ENCODE measurements at regions not wholly inside any gene's neighbourhood (a gene's known extent, or its start where the extent isn't known, plus 50 kb on each side); places are given as distances from the start of the nearest gene placed in this dataset.
"Not testable (repeated sequence)": the region's sequence is repeated elsewhere in the genome, so short reads cannot be mapped to it uniquely, and the experiment has no call there.

- no peak for DNase-seq
Measured at GRCh38 chr4:131159261-131159660, 1989.8 kb upstream of the PCDH10 start.

DNA sequence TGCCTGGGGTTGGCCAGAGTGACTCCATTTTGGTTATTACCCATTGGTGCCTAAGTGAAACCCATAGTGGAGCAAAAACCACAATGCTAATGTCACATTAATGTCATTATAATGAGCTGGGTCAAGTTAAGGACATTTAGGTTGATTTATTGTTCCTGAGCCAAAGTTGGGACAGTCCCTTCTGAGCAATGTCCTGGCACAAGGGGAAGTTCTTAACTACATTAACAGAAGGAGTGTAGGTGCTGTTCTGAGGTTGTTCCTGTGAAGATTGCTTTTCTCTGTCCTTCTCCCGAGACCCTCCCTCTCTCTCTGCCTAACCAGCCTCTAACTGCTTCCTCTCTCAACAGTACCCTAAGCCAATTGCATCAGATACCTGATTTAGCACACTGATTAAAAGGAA is 1956.8 kb upstream of the PCDH10 start:
- no peak for DNase-seq

- DNase-seq, result no peak
Measured at GRCh38 chr4:131207589-131207988, 1941.5 kb upstream of the PCDH10 start.

GRCh38 chr4:131248314-131248713 is 1900.8 kb upstream of the PCDH10 start:
- DNase-seq, result no peak

GRCh38 chr4:131251321-131251720 is 1897.8 kb upstream of the PCDH10 start:
- DNase-seq, result no peak

DNA sequence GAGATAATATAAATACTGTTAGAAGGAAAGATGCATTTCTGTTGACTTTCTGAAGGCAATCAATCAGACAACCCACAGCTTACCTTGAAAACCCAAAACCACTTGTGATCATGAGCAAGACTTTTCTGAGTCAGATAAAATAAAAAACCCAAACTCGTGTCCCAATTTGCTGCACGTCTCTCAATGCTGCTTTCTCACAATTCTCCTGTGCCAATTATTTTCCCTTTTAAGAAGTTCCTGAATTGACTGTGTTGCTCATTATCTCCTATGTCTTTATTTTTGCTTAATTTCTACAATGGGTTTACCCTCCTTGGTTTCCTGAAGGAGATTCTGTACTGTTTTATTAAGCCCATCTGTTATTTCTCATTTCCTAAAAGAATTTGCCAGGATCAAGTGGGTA is 1891.9 kb upstream of the PCDH10 start:
- no peak for DNase-seq

- DNase-seq, result no peak
Measured at GRCh38 chr4:131258361-131258760, 1890.7 kb upstream of the PCDH10 start.

DNA sequence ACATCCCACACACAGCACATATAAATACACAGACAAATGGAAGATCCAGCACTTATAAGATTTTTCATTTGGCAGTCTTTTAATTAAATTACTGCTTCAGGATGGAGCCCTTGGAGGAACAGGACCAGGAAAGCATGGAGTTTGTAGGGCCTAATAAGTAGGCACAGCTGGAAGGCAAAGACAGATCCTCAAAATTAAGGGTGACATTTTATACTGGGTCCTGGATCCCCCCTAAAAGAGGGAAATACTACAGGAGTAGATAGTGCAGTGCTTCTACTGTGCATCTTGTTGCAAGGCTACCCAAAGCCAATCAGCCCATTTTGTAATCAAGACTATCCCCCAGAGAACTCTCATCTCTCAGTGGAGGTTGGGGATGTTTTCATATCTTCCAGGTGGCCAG is 1860.7 kb upstream of the PCDH10 start:
- DNase-seq, result no peak

- DNase-seq, result no peak
Measured at GRCh38 chr4:131296192-131296591, 1852.9 kb upstream of the PCDH10 start.

- DNase-seq, result no peak
Measured at GRCh38 chr4:131302108-131302507, 1847.0 kb upstream of the PCDH10 start.

DNA sequence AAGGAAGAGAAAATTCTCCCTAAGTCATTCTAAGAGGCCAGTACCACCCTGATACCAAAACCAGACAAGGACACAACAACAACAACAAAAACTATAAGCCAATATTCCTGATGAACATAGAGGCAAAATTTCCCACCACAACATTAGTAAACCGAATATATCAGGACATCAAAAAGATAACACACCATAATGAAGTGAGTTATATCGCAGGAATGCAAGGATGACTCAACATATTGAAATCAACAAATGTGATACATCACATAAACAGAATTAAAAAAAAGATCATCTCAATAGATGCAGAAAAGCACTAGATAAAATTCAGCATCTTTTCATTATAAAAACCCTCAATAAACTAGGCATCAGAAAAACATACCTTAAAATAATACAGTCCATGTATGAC is 1844.4 kb upstream of the PCDH10 start:
- DNase-seq, result no peak

DNA sequence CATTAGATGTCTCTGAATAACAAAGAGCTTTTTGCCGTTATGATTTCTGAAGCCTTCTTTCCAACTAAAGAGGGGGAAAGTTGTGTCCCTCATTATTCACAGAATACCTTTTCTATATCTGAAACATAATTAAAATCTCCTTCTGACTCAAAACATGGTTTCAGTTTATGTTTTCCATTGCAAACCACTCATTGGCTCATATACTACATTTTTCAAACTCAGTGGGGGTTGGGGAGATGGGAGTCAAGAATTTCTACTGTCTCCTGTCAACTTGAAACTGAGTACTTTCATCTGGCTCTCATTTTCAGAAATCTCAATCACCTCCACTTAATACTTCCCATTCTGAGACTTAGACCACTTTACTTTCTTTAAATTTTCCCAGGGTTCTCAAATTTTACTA is 1839.5 kb upstream of the PCDH10 start:
- DNase-seq, result no peak

DNA sequence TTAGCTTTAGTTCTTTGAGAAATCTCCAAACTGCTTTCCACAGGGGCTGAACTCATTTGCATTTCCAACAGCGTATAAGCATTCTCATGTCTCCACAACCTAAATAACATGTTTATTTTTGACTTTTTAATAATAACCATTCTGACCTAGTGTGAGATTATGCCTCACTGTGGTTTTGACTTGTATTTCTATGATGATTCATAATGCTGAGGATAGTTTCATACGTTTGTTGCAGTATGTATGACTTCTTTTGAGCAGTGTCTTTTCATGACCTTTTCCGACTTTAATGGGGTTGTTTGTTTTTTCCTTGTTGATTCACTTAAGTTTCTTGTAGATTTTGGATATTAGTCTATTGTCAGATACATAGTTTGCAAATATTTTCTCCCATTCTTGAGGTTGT is 1833.0 kb upstream of the PCDH10 start:
- DNase-seq, result no peak

DNA sequence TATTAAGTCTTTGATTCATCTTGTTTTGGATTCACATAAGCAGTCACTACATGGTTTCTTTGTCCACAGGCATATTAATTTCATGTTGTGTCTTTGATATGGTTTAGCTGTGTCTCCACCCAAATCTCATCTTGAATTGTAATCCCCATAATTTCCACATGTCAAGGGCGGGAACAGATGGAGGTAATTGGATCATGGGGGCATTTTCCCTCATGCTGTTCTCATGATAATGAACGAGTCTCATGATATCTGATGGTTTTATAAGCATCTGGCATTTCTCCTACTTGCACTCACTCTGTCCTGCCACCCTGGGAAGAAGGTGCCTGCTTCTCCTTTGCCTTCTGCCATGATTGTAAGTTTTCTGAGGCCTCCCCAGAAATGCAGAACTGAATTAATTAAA is 1811.2 kb upstream of the PCDH10 start:
- DNase-seq, result no peak

DNA sequence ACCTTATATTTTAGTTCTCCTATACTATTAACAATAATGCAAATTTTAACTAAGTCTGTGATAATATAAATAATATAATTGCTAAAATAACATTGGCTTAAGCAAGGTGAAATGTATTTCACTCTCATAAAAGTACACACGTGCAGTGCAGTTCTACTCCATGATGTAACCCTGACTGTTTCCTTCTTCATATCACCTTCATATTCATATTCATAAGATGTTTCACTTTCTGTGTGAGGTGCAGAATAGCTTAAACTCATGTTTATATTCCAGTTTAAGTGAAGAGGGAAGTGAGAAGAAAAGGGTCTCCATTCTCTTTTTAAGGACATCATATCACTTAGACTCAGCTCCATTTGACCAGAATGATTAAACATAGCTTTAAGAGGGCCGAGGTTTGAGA is 1810.0 kb upstream of the PCDH10 start:
- DNase-seq, result no peak

- DNase-seq, result no peak
Measured at GRCh38 chr4:131344761-131345160, 1804.3 kb upstream of the PCDH10 start.

GRCh38 chr4:131347816-131348215 is 1801.3 kb upstream of the PCDH10 start:
- DNase-seq, result no peak

- no peak for DNase-seq
Measured at GRCh38 chr4:131348263-131348662, 1800.8 kb upstream of the PCDH10 start.

DNA sequence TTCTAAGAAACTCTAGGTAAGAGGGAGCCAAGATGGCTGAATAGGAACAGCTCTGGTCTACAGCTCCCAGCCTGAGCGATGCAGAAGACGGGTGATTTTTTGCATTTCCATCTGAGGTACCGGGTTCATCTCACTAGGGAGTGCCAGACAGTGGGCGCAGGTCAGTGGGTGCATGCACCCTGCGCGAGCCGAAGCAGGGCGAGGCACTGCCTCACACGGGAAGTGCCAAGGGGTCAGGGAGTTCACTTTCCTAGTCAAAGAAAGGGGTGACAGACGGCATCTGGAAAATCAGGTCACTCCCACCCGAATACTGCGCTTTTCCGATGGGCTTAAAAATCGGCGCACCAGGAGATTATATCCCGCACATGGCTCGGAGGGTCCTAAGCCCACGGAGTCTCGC is 1796.7 kb upstream of the PCDH10 start:
- DNase-seq, result not testable (repeated sequence)

- no peak for DNase-seq
Measured at GRCh38 chr4:131366714-131367113, 1782.4 kb upstream of the PCDH10 start.

GRCh38 chr4:131367441-131367840 is 1781.7 kb upstream of the PCDH10 start:
- DNase-seq, result no peak

- no peak for DNase-seq
Measured at GRCh38 chr4:131370846-131371245, 1778.2 kb upstream of the PCDH10 start.

DNA sequence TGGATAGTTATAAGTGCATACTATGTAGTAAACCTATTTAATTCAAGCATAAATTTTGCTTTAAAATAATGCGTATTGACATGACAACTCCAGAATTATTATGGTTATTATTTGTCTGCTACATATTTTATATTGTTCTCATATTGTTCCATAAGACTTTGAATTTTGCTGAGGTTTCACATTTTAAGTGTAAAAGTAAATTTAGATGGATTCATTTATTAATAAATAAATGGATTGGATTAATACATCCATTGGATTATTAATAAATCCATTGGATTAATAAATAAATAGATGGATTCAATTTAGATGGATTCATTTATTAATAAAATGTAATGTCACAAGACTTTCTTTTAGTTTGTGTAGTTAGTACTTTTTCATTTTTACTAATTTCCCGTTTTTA is 1768.0 kb upstream of the PCDH10 start:
- no peak for DNase-seq

DNA sequence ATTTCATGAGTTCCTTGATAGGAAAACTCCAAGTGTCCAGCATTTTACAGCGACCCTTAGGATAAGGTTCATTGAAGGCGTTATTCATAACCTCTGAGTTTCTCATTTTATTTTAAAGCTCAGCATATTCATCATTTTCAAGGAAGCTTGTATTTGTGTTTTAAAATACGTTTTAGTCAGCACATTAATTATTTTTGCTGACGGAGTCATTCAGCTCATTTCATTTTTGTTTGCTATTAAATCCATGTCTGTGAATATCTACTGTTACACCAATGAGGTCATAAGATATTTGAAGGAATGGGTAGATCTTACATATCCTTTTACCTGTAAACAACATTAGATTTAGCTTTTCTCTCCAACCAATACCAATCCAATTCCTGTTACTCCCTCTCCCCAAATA is 1766.3 kb upstream of the PCDH10 start:
- DNase-seq, result no peak

GRCh38 chr4:131388277-131388676 is 1760.8 kb upstream of the PCDH10 start:
- no peak for DNase-seq

DNA sequence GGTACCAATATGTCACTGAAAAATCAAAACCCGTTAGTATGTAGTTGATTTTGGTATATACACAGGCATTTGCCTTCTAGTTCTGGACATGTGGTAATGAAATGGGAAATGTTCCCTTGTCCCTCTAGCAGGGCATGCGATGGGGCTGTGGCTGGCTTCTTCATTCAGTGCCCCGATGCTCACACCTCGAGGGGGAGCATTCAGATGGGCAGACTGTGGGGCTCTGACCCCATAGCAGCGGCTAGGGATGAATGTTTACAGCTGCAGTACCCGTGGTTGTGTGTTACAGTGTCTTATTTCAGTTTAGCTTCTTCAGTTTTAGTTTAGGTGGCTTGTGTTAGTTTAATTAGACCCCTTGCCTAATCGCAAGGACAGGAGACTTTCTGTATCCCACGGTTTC is 1741.0 kb upstream of the PCDH10 start:
- no peak for DNase-seq
